Tibial artery (tissue), 4 donors: ENCODE measurements at regions not wholly inside any gene's neighbourhood (a gene's known extent, or its start where the extent isn't known, plus 50 kb on each side); places are given as distances from the start of the nearest gene placed in this dataset.

Experiments used
- DNase-seq, 2 donors: peaks; one replicate each; pipeline ENCODE4 v3.0.0-alpha.2; 2019
- H3K27ac ChIP-seq, 2 donors: fragments of 200-600 bp; sonication (generic) in 1 of 2; 1 replicate in 1 of 2; 2 replicates in 1 of 2; pipeline ENCODE4 v1.5.1; 2018 to 2019; ENCODE audit warnings: mild to moderate bottlenecking in 1 of 2
- H3K27me3 ChIP-seq, 2 donors: fragments of 200-600 bp; sonication (generic) in 1 of 2; one replicate each; pipeline versions ENCODE4 v1.5.1 to v1.6.0; 2016 to 2019
- H3K36me3 ChIP-seq, 3 donors: fragments of 200-600 bp; sonication (generic) in 2 of 3; one replicate each; pipeline ENCODE4 v1.5.1; 2016 to 2019; ENCODE audit warnings: mild to moderate bottlenecking in 2 of 3
- H3K4me1 ChIP-seq, 4 donors: fragments of 200-600 bp; sonication (generic) in 2 of 4; 1 replicate in 3 of 4; 2 replicates in 1 of 4; pipeline ENCODE4 v1.5.1; 2016 to 2019
- H3K4me3 ChIP-seq, 2 donors: fragments of 200-600 bp; sonication (generic) in 1 of 2; 1 replicate in 1 of 2; 2 replicates in 1 of 2; pipeline ENCODE4 v1.5.1; 2018 to 2019; ENCODE audit warnings: mild to moderate bottlenecking in 2 of 2
- H3K9me3 ChIP-seq, 3 donors: fragments of 200-600 bp; sonication (generic) in 1 of 3; one replicate each; pipeline ENCODE4 v1.5.1; 2016 to 2019
- CTCF ChIP-seq, 2 experiments: fragments of 200-600 bp in 1 of 2; fragments of 450-650 bp in 1 of 2; IDR thresholded peaks; one replicate each; pipeline ENCODE4 v1.5.1; 2017 to 2019; ENCODE audit warnings: antibody characterized with exemption in 2 of 2, mild to moderate bottlenecking in 1 of 2, moderate library complexity in 1 of 2
- intact Hi-C: fragments of 100-400 bp; cut with DNase I; formaldehyde crosslinking; loops from one replicate; pipeline ENCODE4 v1.15.0; 2023; ENCODE audit warnings: low total_unique reads

- no peak for DNase-seq
- Histone ChIP-seq H3K27ac (no peak overlapping the region), H3K4me1 (peaks cover 0 to 6% (median 1%) of the 10 kb centered on the region in 4 donors), H3K9me3 (no peaks in the 10 kb centered on the region), H3K27me3 (no peaks in the 10 kb centered on the region), H3K36me3 (no peaks in the 10 kb centered on the region), H3K4me3 (no peak overlapping the region)
- intact Hi-C loops = no loop called here
- no peak for TF ChIP-seq CTCF (IDR thresholded peaks at IDR 0.05)
Observed at GRCh38 chr18:61196750-61197149, 136.5 kb upstream of the CDH20 start.

DNA sequence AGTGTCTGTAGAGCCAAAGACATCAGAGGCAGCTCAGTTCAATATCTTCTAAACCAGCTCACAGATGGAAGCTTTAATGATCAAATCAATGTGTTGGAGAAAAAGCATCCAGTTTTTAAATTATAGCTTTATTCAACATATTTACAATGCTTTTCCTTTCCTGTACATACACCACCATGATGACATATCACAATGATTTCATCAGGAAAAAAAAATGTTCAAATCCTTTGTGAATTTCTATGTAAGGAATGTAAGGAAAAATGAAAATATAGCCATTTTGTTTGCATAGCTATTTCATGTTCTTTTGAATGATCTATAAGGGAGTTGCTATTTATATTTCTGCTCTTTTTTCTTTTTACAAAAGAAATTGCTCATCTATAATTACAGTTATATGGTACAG, 134.7 kb upstream of the CDH20 start:
- no peak overlapping the region for H3K27ac ChIP-seq
- H3K4me3 ChIP-seq = no peak overlapping the region
- intact Hi-C loops = no loop called here
- H3K4me1 ChIP-seq = peaks cover 0 to 8% (median 1%) of the 10 kb centered on the region in 4 donors
- no peaks in the 10 kb centered on the region for H3K9me3 ChIP-seq
- no peaks in the 10 kb centered on the region for H3K27me3 ChIP-seq
- no peaks in the 10 kb centered on the region for H3K36me3 ChIP-seq
- TF ChIP-seq CTCF (IDR thresholded peaks at IDR 0.05) = no peak
- no peak for DNase-seq

DNA sequence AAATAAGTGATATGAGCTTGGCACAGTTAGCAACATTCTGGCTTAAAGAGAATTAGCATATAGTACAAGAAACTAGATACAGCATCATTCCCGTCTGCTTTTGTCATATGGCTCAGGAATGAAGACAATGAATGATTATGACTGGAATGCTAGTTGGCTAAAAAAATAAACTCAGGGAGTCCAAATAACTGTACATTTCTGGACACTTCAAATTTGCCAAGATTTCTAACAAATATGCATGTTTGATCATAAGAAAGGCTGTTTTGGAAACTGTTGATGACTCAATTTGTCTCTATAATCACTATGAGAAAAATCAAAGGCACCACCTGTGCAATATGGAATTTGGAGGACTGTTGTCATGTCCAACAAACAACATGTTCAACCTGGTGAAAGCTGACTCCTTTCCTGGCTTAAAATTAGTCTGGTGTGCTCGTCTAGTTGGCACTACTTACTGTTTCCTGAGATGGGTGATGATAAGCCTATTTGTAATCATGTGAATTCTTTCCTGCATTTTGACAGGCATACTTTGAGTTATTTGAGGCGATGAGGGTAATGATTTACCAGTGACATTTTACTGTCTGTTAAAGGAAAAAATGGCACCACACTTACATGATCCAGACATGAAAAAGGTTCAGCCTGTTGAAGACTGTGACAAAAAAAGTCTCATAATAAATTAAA, 133.9 kb upstream of the CDH20 start:
- no peak for TF ChIP-seq CTCF (IDR thresholded peaks at IDR 0.05)
- intact Hi-C loops = no loop called here
- no peak for DNase-seq

GRCh38 chr18:61201511-61201910, 131.7 kb upstream of the CDH20 start:
- intact Hi-C loops = no loop called here
- no peak for DNase-seq
- TF ChIP-seq CTCF (IDR thresholded peaks at IDR 0.05) = no peak
- Histone ChIP-seq H3K4me1 (peaks cover 0 to 12% (median 1%) of the 10 kb centered on the region in 4 donors), H3K4me3 (no peak overlapping the region), H3K27me3 (no peaks in the 10 kb centered on the region), H3K27ac (no peak overlapping the region), H3K9me3 (no peaks in the 10 kb centered on the region), H3K36me3 (no peaks in the 10 kb centered on the region)

More for the DNA sequence above, 133.9 kb upstream of the CDH20 start:
- no peak overlapping the region for H3K4me3 ChIP-seq
- peaks cover 0 to 12% (median 1%) of the 10 kb centered on the region in 4 donors for H3K4me1 ChIP-seq
- H3K27me3 ChIP-seq = no peaks in the 10 kb centered on the region
- H3K9me3 ChIP-seq = no peaks in the 10 kb centered on the region
- H3K27ac ChIP-seq = no peak overlapping the region
- no peaks in the 10 kb centered on the region for H3K36me3 ChIP-seq

DNA sequence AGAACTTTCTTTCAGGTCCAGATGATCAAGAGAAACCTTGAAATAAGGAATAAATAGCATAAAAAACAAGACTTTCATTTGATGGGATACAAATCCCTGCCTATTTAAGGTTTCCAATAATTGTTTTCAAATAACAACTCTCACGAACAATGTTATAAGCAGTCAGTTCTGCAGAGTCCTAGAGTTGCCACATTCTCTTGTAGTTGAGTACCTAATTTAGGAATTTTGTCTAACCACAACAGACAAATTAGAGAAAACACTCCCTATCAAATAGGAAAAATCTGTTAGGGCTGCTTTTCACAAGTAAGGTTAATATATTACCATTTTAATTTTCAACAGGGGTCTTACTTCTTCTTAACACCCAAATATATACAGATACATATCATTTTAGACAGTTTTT, 130.1 kb upstream of the CDH20 start:
- intact Hi-C loops = no loop called here
- Histone ChIP-seq H3K4me3 (no peak overlapping the region), H3K9me3 (no peaks in the 10 kb centered on the region), H3K4me1 (peaks cover 0 to 12% (median 1%) of the 10 kb centered on the region in 4 donors), H3K36me3 (no peaks in the 10 kb centered on the region), H3K27ac (no peak overlapping the region), H3K27me3 (no peaks in the 10 kb centered on the region)
- TF ChIP-seq CTCF (IDR thresholded peaks at IDR 0.05) = no peak
- no peak for DNase-seq
